Progenitor cell of endocrine pancreas (in vitro differentiated cells): ENCODE measurements at regions not wholly inside any gene's neighbourhood (a gene's known extent, or its start where the extent isn't known, plus 50 kb on each side); places are given as distances from the start of the nearest gene placed in this dataset.

Experiments used
- DNase-seq: peaks from one replicate; pipeline ENCODE4 v3.0.0; 2021; ENCODE audit warnings: low spot score; ENCODE audit not compliant: unreplicated experiment
- H3K27ac Mint-ChIP-seq: 2 replicates; pipeline ENCODE4 v1.8.0; 2021; ENCODE audit warnings: mild to moderate bottlenecking, moderate library complexity, mixed read lengths
- H3K27me3 Mint-ChIP-seq: 2 replicates; pipeline ENCODE4 v1.8.0; 2021; ENCODE audit warnings: mixed read lengths
- H3K36me3 Mint-ChIP-seq: 2 replicates; pipeline ENCODE4 v1.8.0; 2022; ENCODE audit warnings: mixed read lengths; ENCODE audit not compliant: insufficient read depth
- H3K4me1 Mint-ChIP-seq: 2 replicates; pipeline ENCODE4 v1.8.0; 2021; ENCODE audit warnings: low read depth, mixed read lengths
- H3K4me3 Mint-ChIP-seq: 2 replicates; pipeline ENCODE4 v1.8.0; 2021; ENCODE audit warnings: low read depth, mild to moderate bottlenecking, moderate library complexity, mixed read lengths
- H3K9me3 Mint-ChIP-seq: 2 replicates; pipeline ENCODE4 v1.8.0; 2021; ENCODE audit warnings: low read depth, mixed read lengths
- CTCF ChIP-seq: fragments of 200-600 bp; sonication (generic); IDR thresholded peaks from one replicate; pipeline ENCODE4 v1.5.0; 2021; ENCODE audit warnings: antibody characterized with exemption, mild to moderate bottlenecking; ENCODE audit not compliant: unreplicated experiment

GRCh38 chr16:61149709-61150108, 886.5 kb downstream of the CDH8 start:
- H3K36me3 Mint-ChIP-seq = no peaks in the 10 kb centered on the region
- no peaks in the 10 kb centered on the region for H3K4me1 Mint-ChIP-seq
- no peak overlapping the region for H3K4me3 Mint-ChIP-seq
- peaks cover 3% of the 10 kb centered on the region for H3K9me3 Mint-ChIP-seq
- DNase-seq = no peak
- no peak for TF ChIP-seq CTCF
- H3K27me3 Mint-ChIP-seq = no peaks in the 10 kb centered on the region
- H3K27ac Mint-ChIP-seq = no peak overlapping the region

DNA sequence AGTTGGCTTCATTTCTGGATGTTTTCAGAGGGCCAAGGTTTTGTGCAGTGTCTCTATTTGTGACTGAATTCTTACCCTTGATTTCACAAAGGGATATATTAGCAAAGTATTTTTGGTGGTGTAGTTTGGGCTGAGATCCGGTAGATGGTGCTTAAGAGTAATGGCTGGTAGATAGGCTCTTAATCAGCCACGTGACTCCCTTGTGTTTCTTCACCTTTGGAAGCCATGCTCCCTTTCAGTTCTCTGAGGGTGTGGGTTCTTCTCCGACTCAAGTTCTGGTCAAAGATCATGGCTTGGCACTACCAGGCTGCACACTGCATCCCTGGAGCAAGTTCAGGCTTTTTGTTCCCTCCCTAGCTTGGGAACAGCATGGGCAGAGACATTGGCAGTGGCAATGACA, 887.3 kb downstream of the CDH8 start:
- Mint-ChIP-seq H3K9me3 (peaks cover 3% of the 10 kb centered on the region), H3K4me1 (no peaks in the 10 kb centered on the region), H3K4me3 (no peak overlapping the region), H3K36me3 (no peaks in the 10 kb centered on the region), H3K27ac (no peak overlapping the region), H3K27me3 (no peaks in the 10 kb centered on the region)
- DNase-seq = no peak
- TF ChIP-seq CTCF = no peak

DNA sequence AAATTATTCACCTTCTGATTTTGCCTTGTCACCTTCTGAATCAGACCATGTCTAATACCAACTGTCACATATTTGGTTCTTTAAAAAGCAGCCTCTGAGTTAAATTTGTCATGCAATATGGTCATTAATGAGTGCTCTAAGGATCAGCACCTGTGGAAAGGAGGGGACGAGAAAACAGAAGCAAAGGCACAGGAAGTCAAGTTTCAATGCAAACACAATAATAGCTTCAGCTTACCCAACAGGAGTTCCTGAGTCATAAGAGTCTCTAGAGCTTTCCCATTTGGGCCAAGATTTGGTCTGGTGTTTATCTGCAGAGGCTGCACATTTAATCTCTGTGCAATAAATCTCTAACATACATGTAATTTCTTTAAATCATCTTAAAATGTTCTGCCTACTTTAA, 889.8 kb downstream of the CDH8 start:
- no peak for TF ChIP-seq CTCF
- no peak overlapping the region for H3K4me3 Mint-ChIP-seq
- H3K36me3 Mint-ChIP-seq = no peaks in the 10 kb centered on the region
- peaks cover 3% of the 10 kb centered on the region for H3K9me3 Mint-ChIP-seq
- no peak overlapping the region for H3K27ac Mint-ChIP-seq
- H3K4me1 Mint-ChIP-seq = no peaks in the 10 kb centered on the region
- H3K27me3 Mint-ChIP-seq = no peaks in the 10 kb centered on the region
- no peak for DNase-seq

- H3K9me3 Mint-ChIP-seq = peaks cover 3% of the 10 kb centered on the region
- no peak overlapping the region for H3K27ac Mint-ChIP-seq
- no peak overlapping the region for H3K4me3 Mint-ChIP-seq
- no peak for DNase-seq
- no peak for TF ChIP-seq CTCF
- H3K36me3 Mint-ChIP-seq = no peaks in the 10 kb centered on the region
- no peaks in the 10 kb centered on the region for H3K27me3 Mint-ChIP-seq
- H3K4me1 Mint-ChIP-seq = no peaks in the 10 kb centered on the region
Measured at GRCh38 chr16:61131447-61131846, 904.8 kb downstream of the CDH8 start.

GRCh38 chr16:61128545-61129323, 907.5 kb downstream of the CDH8 start:
- H3K4me1 Mint-ChIP-seq = no peaks in the 10 kb centered on the region
- no peaks in the 10 kb centered on the region for H3K36me3 Mint-ChIP-seq
- peak overlapping the region; percentile 37 for H3K4me3 Mint-ChIP-seq
- H3K9me3 Mint-ChIP-seq = peaks cover 3% of the 10 kb centered on the region
- DNase-seq = no peak
- peak overlapping the region; percentile 59 for H3K27ac Mint-ChIP-seq
- no peak for TF ChIP-seq CTCF
- no peaks in the 10 kb centered on the region for H3K27me3 Mint-ChIP-seq
